NCI-H2171 (cell line): ENCODE measurements at regions not wholly inside any gene's neighbourhood (a gene's known extent, or its start where the extent isn't known, plus 50 kb on each side); places are given as distances from the start of the nearest gene placed in this dataset.
A peak's percentile ranks its signal among the peaks of the same experiment; 100 is the strongest.

ENCODE experiments used
- DNase-seq: peaks from one replicate; lab custom pipeline; 2025; lab: John Stamatoyannopoulos, UW

DNA sequence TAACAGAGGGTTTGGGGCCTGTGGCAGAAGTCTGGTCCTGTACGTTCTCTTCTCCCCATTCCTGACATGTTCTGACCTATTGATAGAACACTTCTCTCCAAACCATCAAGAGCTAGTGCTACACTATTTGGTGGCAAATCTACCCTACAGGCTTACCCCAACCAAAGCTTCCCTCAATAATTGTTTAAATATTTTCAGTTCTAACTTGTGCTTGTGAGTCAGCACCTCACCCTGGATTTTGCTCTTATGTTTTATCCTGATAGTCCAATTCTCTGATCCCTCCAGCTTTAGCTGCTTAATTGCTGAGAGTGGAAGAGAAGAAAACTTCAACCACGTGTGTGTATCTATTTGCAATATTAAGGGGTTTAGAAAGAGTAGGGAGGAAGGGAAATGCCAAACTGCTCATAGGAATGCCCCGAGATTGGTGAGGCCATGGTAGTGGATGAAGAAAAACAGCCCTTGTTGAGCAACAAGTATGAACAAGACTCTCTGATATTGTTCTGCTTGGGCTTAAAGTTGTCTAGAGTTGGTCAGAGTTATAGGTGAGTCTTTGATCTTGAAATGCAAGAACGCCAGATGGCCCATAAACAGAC is 67.8 kb upstream of the PARD3B start:
- DNase-seq = no peak

- no peak for DNase-seq
Observed at GRCh38 chr2:204479557-204479956, 65.7 kb upstream of the PARD3B start.

- no peak for DNase-seq
Observed at GRCh38 chr2:204480676-204481075, 64.6 kb upstream of the PARD3B start.

DNA sequence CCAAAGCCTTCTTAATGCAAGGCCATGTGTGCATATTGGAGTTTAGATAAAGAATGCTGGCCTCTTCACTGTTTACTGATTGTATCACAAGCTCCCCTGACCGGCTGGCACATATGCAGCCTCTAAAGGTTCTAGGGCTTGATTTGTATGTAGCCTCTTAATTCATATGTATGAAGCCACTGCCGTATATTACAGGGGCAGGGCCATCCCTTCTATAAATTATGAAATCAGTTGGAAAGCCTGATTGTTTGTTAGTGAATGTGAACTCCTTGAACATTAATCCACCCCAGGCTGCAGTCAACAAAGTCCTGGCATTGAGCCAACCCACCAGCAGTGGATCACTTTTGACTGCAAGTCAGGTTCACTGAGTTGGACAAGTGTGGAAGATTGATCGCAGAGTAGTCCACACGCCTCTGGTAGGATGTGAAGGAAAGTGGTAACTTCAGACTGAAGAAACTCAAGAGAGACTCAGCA is 61.6 kb upstream of the PARD3B start:
- peak; percentile 53 for DNase-seq

GRCh38 chr2:204486321-204486720 is 59.0 kb upstream of the PARD3B start:
- no peak for DNase-seq

DNA sequence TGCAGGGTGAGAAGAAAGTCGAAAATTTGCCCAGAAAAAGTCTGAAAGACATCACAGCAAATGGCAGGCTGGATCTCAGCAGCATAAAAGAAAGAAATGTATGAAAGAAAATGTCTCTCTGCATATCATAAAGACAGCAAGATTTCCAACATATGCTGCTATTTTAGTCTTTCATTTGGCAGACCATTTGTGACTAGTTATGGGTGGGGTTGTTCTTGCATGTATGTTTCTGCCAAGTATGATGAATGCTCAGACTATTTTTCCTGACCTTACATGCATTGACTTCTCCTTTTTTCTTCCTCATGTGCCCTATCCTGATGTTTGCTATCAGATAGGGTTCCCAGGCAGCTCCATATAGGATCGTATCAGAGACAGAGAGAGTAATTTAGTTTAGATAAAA is 58.5 kb upstream of the PARD3B start:
- no peak for DNase-seq

DNA sequence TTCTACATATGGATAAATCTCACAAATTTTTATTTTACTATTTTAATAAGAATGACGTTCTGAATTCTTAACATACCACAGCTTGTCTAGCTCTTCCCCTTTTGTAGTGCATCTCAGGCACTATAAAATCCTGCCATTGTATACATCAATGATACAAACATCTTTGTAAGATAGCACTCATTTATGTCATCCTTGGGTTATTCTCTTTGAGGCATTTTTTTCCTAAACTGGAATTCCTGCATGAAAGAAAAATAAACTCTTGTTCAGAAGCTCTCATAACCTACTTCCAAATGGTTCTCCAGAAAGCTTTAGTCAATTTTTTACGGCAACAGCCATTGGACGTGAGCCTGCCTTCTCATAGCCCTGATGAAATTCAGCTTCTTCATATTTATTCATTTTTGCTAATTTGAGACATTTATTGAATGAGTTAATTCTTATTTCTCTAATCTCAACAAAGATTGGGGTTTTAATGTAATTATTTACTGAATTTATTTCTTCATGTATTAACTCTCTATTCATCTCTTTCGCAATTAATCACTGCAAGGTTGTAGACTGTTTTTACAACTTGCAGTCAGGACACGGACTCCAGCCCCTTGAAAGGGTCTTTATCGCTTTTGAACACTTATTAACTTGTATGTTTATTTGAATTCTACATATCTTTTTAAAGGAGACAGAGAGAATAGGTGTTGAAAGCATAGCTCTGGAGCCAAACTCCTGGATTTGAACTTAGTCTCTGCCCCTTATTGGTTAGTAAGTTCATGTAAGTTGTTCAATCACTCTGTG is 57.6 kb upstream of the PARD3B start:
- no peak for DNase-seq

DNA sequence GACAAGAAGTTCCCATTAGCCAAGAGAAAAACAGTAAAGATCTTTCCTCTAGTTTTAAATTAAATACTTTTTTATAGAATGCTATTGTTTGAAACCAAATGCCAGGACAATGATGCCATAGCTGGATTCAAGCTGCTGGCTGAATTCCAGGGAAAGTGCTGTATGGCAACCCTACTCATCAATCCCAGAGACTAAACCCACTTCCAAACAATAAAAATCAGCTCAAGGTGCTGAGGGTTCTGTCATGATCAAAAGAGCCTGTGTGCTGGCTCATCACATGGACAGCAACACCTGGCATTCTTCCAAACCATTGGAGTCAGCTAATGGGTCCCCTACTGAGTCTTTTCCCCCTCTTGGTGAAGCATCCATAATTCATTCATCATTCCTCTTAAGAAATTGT is 53.7 kb upstream of the PARD3B start:
- peak; percentile 15 for DNase-seq

- no peak for DNase-seq
Observed at GRCh38 chr2:204492417-204492816, 52.9 kb upstream of the PARD3B start.

DNA sequence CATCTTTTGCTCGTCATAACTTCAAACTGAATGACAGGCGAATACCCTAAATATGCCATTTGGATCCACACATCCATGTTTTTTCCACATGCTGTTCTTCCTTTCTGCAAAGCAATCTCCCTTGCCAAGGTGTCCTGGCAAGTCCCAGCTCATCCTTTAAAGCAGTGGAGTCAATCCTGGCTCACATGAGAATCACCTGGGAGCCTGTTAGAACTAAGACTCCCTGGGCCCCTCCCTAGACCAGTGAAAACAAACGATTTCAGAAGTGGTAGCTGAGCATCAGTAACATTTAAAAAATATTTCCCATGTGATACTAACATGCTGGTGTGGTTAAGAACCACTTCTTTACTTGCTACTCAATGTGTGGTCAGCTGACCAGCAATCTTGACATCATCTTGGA is 50.6 kb upstream of the PARD3B start:
- no peak for DNase-seq

DNA sequence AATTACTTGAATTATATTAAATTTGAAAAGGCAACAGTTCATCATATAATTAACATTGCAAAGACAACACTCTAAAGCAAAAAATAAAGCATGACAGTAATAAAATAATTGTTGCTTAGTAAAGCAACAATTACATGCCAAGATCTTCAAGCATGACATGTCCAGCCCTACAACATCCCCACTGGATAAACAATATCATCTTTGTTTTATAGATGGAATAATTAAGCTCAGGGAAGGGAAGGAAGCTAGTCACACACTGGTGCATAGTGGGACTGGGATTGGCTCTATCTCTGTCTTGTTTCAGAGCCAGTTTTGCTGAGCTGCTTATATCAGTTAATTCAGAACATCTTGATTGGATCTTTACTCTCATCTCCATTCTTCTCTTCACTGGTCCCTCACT is 49.9 kb upstream of the PARD3B start:
- no peak for DNase-seq
